ENCODE measurements at regions not wholly inside any gene's neighbourhood (a gene's known extent, or its start where the extent isn't known, plus 50 kb on each side); places are given as distances from the start of the nearest gene placed in this dataset.

DNA sequence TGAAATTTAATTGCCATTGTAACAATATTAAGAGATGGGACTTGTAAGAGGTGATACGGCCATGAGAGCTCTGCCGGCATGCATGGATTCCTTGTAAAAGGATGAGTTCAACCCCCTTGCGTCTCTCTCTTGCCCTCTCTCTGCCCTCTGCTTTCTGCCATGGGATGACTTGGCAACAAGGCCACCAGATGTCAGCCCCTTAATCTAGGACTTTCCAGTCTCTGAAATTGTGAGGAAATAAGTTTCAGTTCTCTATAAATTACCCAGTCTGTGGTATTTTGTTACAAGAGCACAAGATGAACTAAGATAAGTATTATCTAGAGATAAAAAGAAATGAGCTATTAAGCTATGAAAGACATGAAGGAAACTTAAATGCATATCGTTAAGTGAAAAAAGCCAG lies 145.7 kb upstream of the AHR start:
- no peak for TF ChIP-seq POLR2A (IDR thresholded peaks at IDR 0.05)
- TF ChIP-seq, protein P1, sequence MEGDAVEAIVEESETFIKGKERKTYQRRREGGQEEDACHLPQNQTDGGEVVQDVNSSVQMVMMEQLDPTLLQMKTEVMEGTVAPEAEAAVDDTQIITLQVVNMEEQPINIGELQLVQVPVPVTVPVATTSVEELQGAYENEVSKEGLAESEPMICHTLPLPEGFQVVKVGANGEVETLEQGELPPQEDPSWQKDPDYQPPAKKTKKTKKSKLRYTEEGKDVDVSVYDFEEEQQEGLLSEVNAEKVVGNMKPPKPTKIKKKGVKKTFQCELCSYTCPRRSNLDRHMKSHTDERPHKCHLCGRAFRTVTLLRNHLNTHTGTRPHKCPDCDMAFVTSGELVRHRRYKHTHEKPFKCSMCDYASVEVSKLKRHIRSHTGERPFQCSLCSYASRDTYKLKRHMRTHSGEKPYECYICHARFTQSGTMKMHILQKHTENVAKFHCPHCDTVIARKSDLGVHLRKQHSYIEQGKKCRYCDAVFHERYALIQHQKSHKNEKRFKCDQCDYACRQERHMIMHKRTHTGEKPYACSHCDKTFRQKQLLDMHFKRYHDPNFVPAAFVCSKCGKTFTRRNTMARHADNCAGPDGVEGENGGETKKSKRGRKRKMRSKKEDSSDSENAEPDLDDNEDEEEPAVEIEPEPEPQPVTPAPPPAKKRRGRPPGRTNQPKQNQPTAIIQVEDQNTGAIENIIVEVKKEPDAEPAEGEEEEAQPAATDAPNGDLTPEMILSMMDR (IDR thresholded peaks at IDR 0.05 in 8 of 11, conservative IDR thresholded peaks at IDR 0.05 in 3 of 11), result no peak
- no peak for TF ChIP-seq POLR2AphosphoS5 (IDR thresholded peaks at IDR 0.05)

All from spleen (tissue), 7 donors.